GM04504 (cell line): ENCODE measurements at regions not wholly inside any gene's neighbourhood (a gene's known extent, or its start where the extent isn't known, plus 50 kb on each side); places are given as distances from the start of the nearest gene placed in this dataset.
"Not testable (repeated sequence)": the region's sequence is repeated elsewhere in the genome, so short reads cannot be mapped to it uniquely, and the experiment has no call there.

ENCODE experiments used
- DNase-seq: peaks from one replicate; pipeline ENCODE4 v3.0.0-alpha.2; 2012; ENCODE audit warnings: low read depth

GRCh38 chr15:62323353-62323890, 158.3 kb upstream of the C2CD4B start:
- DNase-seq = no peak

DNA sequence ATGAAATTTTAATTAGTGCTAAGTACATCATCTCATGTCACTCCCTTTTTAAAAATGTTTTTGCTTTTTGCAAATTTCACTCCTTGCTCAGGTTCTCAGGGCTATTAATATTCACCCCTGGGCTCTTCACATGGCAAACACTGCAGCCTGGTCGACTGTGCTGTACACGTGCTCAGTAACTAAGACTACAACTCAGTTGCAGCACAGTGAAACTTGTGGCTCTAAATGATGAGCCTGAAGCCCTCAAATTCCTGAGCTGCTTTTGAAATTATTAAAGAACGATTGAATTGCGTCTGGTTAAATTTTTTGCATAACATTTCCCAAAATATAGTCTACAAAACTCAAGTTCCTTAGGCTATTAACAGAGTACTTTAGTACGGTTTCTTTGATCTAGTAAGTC, 159.3 kb upstream of the C2CD4B start:
- no peak for DNase-seq

DNA sequence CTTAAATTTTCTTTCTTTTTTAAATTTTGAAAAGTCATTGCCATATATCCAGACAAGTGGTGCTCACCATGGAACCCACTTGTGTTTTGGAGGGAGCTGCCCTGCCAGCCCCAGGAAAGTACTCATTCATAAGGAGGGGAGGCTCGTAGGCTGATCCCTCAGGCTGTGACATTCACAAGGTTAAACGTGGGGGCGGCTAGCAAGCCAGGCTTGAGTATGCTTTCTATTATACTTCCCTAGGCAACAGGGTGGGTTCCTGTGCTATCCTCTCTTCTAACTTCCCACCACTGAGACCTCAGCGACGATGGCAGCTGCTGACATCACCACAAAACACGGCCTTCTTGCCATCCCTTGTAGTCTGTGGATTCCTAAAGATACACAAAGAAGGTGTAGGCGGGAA, 160.5 kb upstream of the C2CD4B start:
- DNase-seq = no peak

GRCh38 chr15:62326460-62327011, 161.5 kb upstream of the C2CD4B start:
- no peak for DNase-seq

DNA sequence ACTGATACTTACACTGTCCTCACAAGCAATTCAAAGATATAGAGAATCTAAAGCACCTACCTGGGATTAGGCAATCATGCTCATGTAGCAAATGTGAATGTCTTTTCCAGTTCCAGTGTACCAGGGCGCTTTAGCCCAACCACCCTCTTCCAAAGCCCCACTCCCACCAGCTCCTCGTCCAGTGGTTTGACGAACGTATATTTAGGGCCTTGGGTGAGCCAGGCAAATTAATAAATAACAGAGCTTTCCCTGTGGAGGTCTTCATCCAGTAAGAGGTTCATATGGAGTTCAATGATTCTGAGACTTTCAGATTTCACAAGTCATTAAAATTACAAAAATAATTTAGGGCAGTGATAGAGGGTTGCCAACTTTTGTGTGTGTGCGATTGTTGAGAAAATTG, 162.3 kb upstream of the C2CD4B start:
- no peak for DNase-seq

DNA sequence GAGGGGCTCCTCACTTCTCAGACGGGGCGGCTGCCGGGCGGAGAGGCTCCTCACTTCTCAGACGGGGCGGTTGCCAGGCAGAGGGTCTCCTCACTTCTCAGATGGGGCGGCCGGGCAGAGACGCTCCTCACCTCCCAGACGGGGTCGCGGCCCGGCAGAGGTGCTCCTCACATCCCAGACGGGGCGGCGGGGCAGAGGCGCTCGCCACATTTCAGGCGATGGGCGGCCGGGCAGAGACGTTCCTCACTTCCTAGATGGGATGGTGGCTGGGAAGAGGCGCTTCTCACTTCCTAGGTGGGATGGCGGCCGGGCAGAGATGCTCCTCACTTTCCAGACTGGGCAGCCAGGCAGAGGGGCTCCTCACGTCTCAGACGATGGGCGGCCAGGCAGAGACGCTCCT, 167.4 kb upstream of the C2CD4B start:
- not testable (repeated sequence) for DNase-seq

- DNase-seq = no peak
These were observed 169.5 kb upstream of the C2CD4B start for GRCh38 chr15:62334536-62334935.

DNA sequence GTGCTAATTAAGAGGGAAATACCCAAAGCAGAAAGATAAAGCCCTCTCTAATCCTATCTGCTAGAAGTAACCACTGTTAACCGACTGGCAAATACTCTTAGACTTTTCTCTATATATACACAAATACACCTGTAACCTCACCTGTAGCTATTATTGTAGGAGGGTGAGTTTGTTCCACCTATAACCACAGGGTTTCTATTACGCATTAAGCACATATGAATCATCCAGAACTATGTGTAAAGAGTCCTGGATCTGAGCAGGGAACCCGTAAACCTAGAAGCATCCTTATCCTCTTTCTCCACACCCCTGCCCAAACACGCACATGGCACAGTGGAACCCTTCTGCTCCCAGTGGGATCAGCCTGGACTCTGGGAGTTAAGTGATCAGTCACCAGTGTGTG, 172.8 kb upstream of the C2CD4B start:
- DNase-seq = no peak

DNA sequence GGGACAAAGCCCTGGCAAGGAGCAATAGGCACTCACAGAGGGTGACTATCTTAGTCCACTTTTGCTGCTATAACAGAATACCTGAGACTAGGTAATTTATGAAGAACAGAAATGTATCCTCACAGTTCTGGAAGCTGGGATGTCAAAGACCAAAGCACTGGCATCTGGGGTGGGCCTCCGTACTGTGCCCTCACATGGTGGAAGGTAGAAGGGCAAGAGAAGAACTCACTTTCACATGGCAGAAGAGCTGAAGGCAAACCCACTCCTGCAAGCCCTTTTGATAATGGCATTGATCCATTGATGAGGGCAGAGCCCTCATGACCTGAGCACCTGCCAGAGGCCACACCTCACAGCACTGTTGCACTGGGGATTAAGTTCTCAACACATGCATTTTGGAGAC, 173.4 kb upstream of the C2CD4B start:
- no peak for DNase-seq

- DNase-seq = no peak
These were observed 177.9 kb upstream of the C2CD4B start for GRCh38 chr15:62342959-62343358.

DNA sequence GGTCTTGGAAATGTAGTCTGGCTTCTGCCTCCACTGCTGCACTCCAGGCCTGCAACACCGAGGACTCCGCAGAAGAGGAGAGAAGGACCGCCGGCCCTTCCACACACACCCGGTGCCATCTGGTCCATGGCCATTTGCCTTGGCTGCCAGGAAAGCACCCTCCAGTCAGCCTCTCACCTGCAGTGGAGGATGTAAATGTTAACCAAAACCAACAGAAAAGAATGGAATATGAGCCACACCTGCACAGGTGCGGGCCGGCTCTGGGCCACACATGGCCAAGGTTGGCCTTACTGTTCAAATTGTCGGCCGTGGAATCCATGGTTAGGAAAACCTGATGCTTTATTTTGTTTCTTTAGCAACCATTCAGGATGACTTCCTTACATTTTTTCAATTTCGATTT, 178.3 kb upstream of the C2CD4B start:
- no peak for DNase-seq

DNA sequence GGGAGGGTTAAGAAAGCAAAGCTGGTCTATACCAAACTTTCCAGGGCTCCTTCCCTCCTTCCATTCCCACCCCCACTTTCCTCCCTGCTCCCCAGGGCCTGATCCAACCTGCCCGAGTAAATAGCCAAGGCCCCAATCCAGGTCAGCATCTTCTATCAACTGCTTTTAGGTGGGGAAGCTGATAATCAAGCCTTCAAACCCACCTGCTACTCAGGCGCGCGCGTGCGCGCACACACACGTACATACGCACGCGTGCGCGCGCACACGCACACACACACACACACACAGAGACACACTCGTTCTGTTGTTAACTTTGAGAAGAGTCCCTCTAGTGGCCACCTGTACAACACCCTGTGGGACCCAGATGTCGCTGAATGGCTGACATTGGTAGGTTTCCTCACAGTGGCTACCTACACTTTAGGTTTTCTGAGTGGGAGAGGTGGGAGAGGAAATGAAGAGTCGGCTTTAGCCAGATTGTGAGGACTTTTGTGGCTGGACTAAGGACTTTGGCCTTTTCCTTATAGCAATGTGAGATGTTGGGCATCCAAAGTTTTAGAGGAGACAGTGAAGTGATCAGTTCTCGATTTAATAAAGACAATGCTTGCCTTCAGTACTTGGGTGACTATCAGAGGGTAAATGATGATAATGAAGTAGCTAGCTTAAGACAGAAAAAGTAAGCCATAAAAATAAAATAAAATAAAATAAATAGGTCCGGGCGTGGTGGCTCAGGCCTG, 179.9 kb upstream of the C2CD4B start:
- DNase-seq = no peak

DNA sequence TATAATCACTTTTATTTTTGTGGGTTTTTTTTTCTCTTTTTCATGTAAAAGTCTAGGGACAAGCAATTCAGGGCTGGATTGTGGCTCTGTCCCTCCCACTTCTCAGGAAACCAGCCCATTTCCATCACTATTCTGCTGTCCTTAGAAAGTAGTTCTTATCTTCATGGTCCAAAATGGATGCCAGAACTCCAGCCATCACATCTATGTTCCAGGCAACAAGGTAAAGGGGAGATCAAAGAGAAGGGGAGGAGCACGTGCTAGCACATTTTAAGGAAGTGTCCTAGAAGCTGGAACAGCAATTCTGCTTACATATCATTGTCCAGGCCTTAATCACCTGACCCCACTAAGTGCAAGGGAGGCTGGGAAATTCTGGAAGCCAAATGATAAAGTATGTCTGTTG, 181.1 kb upstream of the C2CD4B start:
- no peak for DNase-seq

DNA sequence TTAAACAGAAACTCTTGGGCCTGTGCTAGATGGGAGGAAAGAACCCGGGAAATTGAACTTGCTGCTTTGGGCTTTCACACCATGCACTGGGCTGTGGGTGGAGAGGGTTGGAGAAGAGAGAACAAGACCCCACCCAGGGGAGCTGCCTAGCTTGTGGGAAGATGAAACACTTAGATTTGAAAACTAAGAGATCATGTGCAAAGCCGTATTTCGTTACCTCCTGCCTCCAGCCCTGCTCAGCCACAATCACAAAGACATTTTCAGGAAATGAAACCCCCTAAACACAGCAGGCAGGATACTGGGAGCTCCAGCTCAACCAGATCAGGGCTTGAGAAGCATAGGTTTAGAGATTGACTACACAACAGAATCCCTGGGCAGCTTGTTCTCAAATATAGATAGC, 183.0 kb upstream of the C2CD4B start:
- no peak for DNase-seq

- no peak for DNase-seq
These were observed 183.5 kb upstream of the C2CD4B start for GRCh38 chr15:62348623-62349022.

GRCh38 chr15:62352817-62353216, 187.7 kb upstream of the C2CD4B start:
- no peak for DNase-seq

DNA sequence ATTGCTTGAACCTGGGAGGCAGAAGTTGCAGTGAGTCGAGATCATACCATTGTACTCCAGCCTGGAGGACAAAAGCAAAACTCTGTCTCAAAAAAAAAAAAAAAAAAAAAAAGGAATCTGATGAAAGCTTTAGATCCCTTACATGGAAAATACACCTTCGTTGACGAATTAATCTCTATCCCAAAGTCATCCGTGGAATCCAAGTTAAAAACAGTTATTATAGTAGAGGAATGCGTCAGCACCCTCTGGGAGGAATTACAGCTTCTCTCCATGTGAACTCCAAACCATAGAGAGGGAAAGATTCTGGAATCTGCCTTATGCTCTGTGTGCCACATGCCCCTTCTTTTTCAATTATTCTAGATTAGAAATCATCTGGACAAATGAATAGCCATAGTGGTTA, 192.3 kb upstream of the C2CD4B start:
- no peak for DNase-seq

GRCh38 chr15:62359416-62359815, 194.3 kb upstream of the C2CD4B start:
- no peak for DNase-seq

DNA sequence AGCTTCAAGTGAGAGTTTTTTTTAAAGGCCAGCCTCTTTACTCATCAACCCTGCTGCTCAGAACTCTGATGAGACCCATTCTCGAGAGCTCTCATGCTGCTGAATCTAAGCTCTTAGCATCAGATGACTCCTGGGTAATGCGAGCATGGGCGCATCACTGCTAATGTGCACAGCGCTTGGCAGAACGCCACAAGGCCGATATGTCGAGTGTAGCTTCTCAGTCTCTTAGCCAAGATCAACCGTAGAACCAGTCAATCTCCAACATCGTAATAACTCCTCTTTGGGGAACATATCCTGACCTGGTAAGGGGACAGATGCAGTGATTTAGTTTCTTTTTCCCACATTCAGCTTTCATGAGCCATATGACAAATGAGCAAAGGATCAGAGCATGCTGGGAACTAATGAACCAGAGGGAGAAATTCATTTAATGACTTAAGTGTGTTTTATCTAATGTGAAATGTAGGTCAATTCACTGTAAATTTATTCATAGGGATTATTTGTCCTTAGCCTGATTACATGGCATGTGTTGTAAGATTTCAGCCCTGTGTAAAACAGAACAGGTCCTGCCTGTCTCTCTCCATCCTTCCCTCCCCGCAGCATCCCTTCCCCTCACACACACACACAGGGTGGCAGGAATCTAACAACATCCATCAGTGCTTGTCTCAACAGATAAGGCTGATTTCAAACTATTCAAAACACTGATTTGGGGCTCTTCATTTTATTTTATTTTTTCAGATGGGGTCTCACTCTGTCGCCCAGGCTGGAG, 195.4 kb upstream of the C2CD4B start:
- DNase-seq = no peak

- DNase-seq = no peak
These were observed 197.1 kb upstream of the C2CD4B start for GRCh38 chr15:62362144-62362543.

GRCh38 chr15:62362608-62363007, 197.5 kb upstream of the C2CD4B start:
- peak; percentile 81 for DNase-seq

- no peak for DNase-seq
These were observed 198.8 kb upstream of the C2CD4B start for GRCh38 chr15:62363913-62364312.

GRCh38 chr15:62365795-62366442, 200.8 kb upstream of the C2CD4B start:
- no peak for DNase-seq
